GM23338 (cell line): ENCODE measurements at regions not wholly inside any gene's neighbourhood (a gene's known extent, or its start where the extent isn't known, plus 50 kb on each side); places are given as distances from the start of the nearest gene placed in this dataset.

Experiments
- ATAC-seq: fragments of 200-7000 bp; cut with Tn5 transposase; 3 replicates; pipeline ENCODE4 v1.9.1; 2020
- DNase-seq: peaks from one replicate; pipeline ENCODE4 v3.0.0-alpha.2; 2015; ENCODE audit warnings: low spot score
- H2AFZ ChIP-seq: fragments of 200-600 bp; sonication (generic); 2 replicates; pipeline ENCODE4 v1.8.0; 2016; ENCODE audit warnings: antibody characterized with exemption, mild to moderate bottlenecking, moderate library complexity
- H3F3A ChIP-seq: fragments of 200-600 bp; sonication (generic); replicated peaks from 2 replicates; pipeline ENCODE4 v1.8.0; 2017; ENCODE audit warnings: antibody characterized with exemption, mixed run types, low read depth
- H3K27ac ChIP-seq: fragments of 200-600 bp; sonication (generic); 2 replicates; pipeline ENCODE4 v1.6.1; 2016; ENCODE audit warnings: low read depth
- H3K27me3 ChIP-seq: fragments of 200-600 bp; sonication (generic); 2 replicates; pipeline ENCODE4 v1.8.0; 2016; ENCODE audit warnings: mild to moderate bottlenecking, mixed run types, moderate library complexity; ENCODE audit not compliant: insufficient read depth
- H3K36me3 ChIP-seq: fragments of 200-600 bp; sonication (generic); 2 replicates; pipeline ENCODE4 v1.8.0; 2016; ENCODE audit warnings: mild to moderate bottlenecking; ENCODE audit not compliant: insufficient read depth
- H3K4me1 ChIP-seq: fragments of 200-600 bp; sonication (generic); 2 replicates; pipeline ENCODE4 v1.8.0; 2016; ENCODE audit warnings: mild to moderate bottlenecking, moderate library complexity; ENCODE audit not compliant: insufficient read depth
- H3K4me2 ChIP-seq: fragments of 200-600 bp; sonication (generic); 2 replicates; pipeline ENCODE4 v1.7.1; 2017; ENCODE audit warnings: mixed run types
- H3K4me3 ChIP-seq: fragments of 200-600 bp; sonication (generic); 2 replicates; pipeline ENCODE4 v1.6.1; 2016; ENCODE audit warnings: mixed run types
- H3K79me2 ChIP-seq: fragments of 200-600 bp; sonication (generic); replicated peaks from 2 replicates; pipeline ENCODE4 v1.8.0; 2017; ENCODE audit warnings: mild to moderate bottlenecking; ENCODE audit not compliant: insufficient read depth
- H3K9me2 ChIP-seq: fragments of 200-600 bp; sonication (generic); 2 replicates; pipeline ENCODE4 v1.8.0; 2017; ENCODE audit not compliant: insufficient read depth
- H4K20me1 ChIP-seq: fragments of 200-600 bp; sonication (generic); replicated peaks from 2 replicates; pipeline ENCODE4 v1.8.0; 2017; ENCODE audit warnings: mild to moderate bottlenecking; ENCODE audit not compliant: insufficient read depth
- H3K27ac Mint-ChIP-seq: 2 replicates; pipeline ENCODE4 v1.8.0; 2020; ENCODE audit warnings: inconsistent platforms, mild to moderate bottlenecking, moderate library complexity, mixed read lengths
- H3K27me3 Mint-ChIP-seq: 3 replicates; pipeline ENCODE4 v1.8.0; 2022; ENCODE audit warnings: low read depth, mild to moderate bottlenecking, moderate library complexity, mixed read lengths, inconsistent platforms; ENCODE audit not compliant: insufficient read depth, poor library complexity
- H3K36me3 Mint-ChIP-seq: 3 replicates; pipeline ENCODE4 v1.8.0; 2021; ENCODE audit warnings: low read depth, mild to moderate bottlenecking, inconsistent platforms, moderate library complexity, mixed read lengths
- H3K4me1 Mint-ChIP-seq: 3 replicates; pipeline ENCODE4 v1.8.0; 2020; ENCODE audit warnings: mild to moderate bottlenecking, inconsistent platforms, mixed read lengths
- H3K4me3 Mint-ChIP-seq: 3 replicates; pipeline ENCODE4 v1.8.0; 2021; ENCODE audit warnings: moderate library complexity, mild to moderate bottlenecking, inconsistent platforms, mixed read lengths
- H3K9me3 Mint-ChIP-seq: 3 replicates; pipeline ENCODE4 v1.8.0; 2020; ENCODE audit warnings: moderate library complexity, mild to moderate bottlenecking, inconsistent platforms, mixed read lengths
- CREB1 ChIP-seq: fragments of 250-450 bp; sonication (Bioruptor Pico); IDR thresholded peaks from 2 replicates; pipeline ENCODE4 v1.5.0; 2020; ENCODE audit warnings: low read depth, mild to moderate bottlenecking, moderate library complexity
- EZH2 ChIP-seq: fragments of 200-600 bp; sonication (generic); IDR thresholded peaks from one replicate; pipeline ENCODE4 v1.8.0; 2017; ENCODE audit warnings: antibody characterized with exemption, mild to moderate bottlenecking, low read depth; ENCODE audit not compliant: unreplicated experiment
- EZH2phosphoT487 ChIP-seq: fragments of 200-600 bp; sonication (generic); IDR thresholded peaks from one replicate; pipeline ENCODE4 v1.8.1; 2018; ENCODE audit warnings: antibody characterized with exemption; ENCODE audit not compliant: unreplicated experiment
- JUNB ChIP-seq: IDR thresholded peaks from one replicate; pipeline ENCODE4 v1.6.1; 2016; ENCODE audit warnings: antibody characterized with exemption; ENCODE audit not compliant: unreplicated experiment
- NANOG ChIP-seq: IDR thresholded peaks from 2 replicates; pipeline ENCODE4 v1.6.1; 2016; ENCODE audit warnings: antibody characterized with exemption, borderline replicate concordance
- POLR2AphosphoS5 ChIP-seq: IDR thresholded peaks from 2 replicates; pipeline ENCODE4 v1.6.1; 2016; ENCODE audit warnings: antibody characterized with exemption, low read depth
- STAT1 ChIP-seq: IDR thresholded peaks from one replicate; pipeline ENCODE4 v1.6.1; 2016; ENCODE audit warnings: antibody characterized with exemption; ENCODE audit not compliant: unreplicated experiment
- ZNF114 ChIP-seq: fragments of 250-450 bp; sonication (Bioruptor Pico); IDR thresholded peaks from 2 replicates; pipeline ENCODE4 v1.5.0; 2020; ENCODE audit warnings: mild to moderate bottlenecking, moderate library complexity
- ZNF331 ChIP-seq: fragments of 250-450 bp; sonication (Bioruptor Pico); IDR thresholded peaks from 2 replicates; pipeline ENCODE4 v1.5.0; 2020; ENCODE audit warnings: low read depth, mild to moderate bottlenecking, moderate library complexity
- TF ChIP-seq, protein P1 (sequence below): IDR thresholded peaks from 2 replicates; pipeline ENCODE4 v1.6.1; 2016; ENCODE audit warnings: antibody characterized with exemption
- TF ChIP-seq, protein P2 (sequence below): fragments of 250-450 bp; sonication (Bioruptor Pico); IDR thresholded peaks from 2 replicates; pipeline ENCODE4 v1.5.0; 2020; ENCODE audit warnings: mild to moderate bottlenecking, moderate library complexity
- TF ChIP-seq, protein P3 (sequence below): IDR thresholded peaks from one replicate; pipeline ENCODE4 v1.6.1; 2018; ENCODE audit warnings: antibody characterized with exemption; ENCODE audit not compliant: unreplicated experiment
- TF ChIP-seq, protein P4 (sequence below), 2 experiments: fragments of 200-600 bp in 1 of 2; sonication (generic) in 1 of 2; conservative IDR thresholded peaks; 2 replicates each; pipeline versions ENCODE4 v1.5.1 to v1.6.1; 2016 to 2017; ENCODE audit warnings: antibody characterized with exemption in 2 of 2, low read depth in 2 of 2, mild to moderate bottlenecking in 2 of 2, moderate library complexity in 1 of 2

DNA sequence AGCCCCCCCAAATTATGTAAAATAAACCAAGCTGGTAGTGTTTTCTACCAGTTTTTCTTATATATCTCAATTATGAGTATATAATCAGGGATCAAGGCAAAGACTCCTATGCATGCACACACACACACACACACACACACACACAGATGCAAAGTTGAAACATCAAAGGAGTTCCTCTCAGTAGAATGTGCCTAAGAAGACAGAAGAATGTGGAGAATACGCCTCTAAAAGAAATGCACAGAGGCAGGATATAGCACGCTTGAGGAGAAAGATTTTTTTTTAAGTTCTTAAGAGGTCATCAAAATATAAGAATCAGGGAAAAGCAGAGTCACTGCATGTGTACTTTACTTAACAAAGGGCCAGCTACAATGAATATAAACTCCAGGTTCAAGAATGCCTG, 138.2 kb upstream of the CLEC14A start:
- no peak overlapping the region for H3K27ac Mint-ChIP-seq
- no peaks in the 10 kb centered on the region for H3K27me3 Mint-ChIP-seq
- Histone ChIP-seq H4K20me1 (0 out of 2 replicates have a peak, but pooled peaks cover 2% of the 10 kb centered on the region), H3K27ac (no peak overlapping the region), H3F3A (no peaks in the 10 kb centered on the region), H3K27me3 (no peaks in the 10 kb centered on the region), H2AFZ (no peak overlapping the region), H3K9me2 (no peaks in the 10 kb centered on the region), H3K4me2 (no peak overlapping the region), H3K36me3 (no peaks in the 10 kb centered on the region), H3K79me2 (no peaks in the 10 kb centered on the region), H3K4me1 (no peaks in the 10 kb centered on the region), H3K4me3 (no peak overlapping the region)
- no peaks in the 10 kb centered on the region for H3K36me3 Mint-ChIP-seq
- peaks cover under 1% of the 10 kb centered on the region; the same call in 1 of the 3 replicates for H3K4me1 Mint-ChIP-seq
- no peaks in the 10 kb centered on the region for H3K9me3 Mint-ChIP-seq
- no peak for DNase-seq
- no peak for TF ChIP-seq ZNF114
- TF ChIP-seq EZH2phosphoT487, result no peak
- no peak for TF ChIP-seq NANOG
- TF ChIP-seq, protein P1, sequence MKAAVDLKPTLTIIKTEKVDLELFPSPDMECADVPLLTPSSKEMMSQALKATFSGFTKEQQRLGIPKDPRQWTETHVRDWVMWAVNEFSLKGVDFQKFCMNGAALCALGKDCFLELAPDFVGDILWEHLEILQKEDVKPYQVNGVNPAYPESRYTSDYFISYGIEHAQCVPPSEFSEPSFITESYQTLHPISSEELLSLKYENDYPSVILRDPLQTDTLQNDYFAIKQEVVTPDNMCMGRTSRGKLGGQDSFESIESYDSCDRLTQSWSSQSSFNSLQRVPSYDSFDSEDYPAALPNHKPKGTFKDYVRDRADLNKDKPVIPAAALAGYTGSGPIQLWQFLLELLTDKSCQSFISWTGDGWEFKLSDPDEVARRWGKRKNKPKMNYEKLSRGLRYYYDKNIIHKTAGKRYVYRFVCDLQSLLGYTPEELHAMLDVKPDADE, result no peak
- no peak for TF ChIP-seq STAT1
- TF ChIP-seq JUNB, result no peak
- TF ChIP-seq, protein P2, sequence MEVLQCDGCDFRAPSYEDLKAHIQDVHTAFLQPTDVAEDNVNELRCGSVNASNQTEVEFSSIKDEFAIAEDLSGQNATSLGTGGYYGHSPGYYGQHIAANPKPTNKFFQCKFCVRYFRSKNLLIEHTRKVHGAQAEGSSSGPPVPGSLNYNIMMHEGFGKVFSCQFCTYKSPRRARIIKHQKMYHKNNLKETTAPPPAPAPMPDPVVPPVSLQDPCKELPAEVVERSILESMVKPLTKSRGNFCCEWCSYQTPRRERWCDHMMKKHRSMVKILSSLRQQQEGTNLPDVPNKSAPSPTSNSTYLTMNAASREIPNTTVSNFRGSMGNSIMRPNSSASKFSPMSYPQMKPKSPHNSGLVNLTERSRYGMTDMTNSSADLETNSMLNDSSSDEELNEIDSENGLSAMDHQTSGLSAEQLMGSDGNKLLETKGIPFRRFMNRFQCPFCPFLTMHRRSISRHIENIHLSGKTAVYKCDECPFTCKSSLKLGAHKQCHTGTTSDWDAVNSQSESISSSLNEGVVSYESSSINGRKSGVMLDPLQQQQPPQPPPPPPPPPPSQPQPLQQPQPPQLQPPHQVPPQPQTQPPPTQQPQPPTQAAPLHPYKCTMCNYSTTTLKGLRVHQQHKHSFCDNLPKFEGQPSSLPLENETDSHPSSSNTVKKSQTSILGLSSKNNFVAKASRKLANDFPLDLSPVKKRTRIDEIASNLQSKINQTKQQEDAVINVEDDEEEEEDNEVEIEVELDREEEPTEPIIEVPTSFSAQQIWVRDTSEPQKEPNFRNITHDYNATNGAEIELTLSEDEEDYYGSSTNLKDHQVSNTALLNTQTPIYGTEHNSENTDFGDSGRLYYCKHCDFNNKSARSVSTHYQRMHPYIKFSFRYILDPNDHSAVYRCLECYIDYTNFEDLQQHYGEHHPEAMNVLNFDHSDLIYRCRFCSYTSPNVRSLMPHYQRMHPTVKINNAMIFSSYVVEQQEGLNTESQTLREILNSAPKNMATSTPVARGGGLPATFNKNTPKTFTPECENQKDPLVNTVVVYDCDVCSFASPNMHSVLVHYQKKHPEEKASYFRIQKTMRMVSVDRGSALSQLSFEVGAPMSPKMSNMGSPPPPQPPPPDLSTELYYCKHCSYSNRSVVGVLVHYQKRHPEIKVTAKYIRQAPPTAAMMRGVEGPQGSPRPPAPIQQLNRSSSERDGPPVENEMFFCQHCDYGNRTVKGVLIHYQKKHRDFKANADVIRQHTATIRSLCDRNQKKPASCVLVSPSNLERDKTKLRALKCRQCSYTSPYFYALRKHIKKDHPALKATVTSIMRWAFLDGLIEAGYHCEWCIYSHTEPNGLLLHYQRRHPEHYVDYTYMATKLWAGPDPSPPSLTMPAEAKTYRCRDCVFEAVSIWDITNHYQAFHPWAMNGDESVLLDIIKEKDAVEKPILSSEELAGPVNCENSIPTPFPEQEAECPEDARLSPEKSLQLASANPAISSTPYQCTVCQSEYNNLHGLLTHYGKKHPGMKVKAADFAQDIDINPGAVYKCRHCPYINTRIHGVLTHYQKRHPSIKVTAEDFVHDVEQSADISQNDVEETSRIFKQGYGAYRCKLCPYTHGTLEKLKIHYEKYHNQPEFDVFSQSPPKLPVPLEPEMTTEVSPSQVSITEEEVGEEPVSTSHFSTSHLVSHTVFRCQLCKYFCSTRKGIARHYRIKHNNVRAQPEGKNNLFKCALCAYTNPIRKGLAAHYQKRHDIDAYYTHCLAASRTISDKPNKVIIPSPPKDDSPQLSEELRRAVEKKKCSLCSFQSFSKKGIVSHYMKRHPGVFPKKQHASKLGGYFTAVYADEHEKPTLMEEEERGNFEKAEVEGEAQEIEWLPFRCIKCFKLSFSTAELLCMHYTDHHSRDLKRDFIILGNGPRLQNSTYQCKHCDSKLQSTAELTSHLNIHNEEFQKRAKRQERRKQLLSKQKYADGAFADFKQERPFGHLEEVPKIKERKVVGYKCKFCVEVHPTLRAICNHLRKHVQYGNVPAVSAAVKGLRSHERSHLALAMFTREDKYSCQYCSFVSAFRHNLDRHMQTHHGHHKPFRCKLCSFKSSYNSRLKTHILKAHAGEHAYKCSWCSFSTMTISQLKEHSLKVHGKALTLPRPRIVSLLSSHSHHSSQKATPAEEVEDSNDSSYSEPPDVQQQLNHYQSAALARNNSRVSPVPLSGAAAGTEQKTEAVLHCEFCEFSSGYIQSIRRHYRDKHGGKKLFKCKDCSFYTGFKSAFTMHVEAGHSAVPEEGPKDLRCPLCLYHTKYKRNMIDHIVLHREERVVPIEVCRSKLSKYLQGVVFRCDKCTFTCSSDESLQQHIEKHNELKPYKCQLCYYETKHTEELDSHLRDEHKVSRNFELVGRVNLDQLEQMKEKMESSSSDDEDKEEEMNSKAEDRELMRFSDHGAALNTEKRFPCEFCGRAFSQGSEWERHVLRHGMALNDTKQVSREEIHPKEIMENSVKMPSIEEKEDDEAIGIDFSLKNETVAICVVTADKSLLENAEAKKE, result no peak
- TF ChIP-seq ZNF331 (CRISPR knock-in tag), result no peak
- TF ChIP-seq, protein P3, sequence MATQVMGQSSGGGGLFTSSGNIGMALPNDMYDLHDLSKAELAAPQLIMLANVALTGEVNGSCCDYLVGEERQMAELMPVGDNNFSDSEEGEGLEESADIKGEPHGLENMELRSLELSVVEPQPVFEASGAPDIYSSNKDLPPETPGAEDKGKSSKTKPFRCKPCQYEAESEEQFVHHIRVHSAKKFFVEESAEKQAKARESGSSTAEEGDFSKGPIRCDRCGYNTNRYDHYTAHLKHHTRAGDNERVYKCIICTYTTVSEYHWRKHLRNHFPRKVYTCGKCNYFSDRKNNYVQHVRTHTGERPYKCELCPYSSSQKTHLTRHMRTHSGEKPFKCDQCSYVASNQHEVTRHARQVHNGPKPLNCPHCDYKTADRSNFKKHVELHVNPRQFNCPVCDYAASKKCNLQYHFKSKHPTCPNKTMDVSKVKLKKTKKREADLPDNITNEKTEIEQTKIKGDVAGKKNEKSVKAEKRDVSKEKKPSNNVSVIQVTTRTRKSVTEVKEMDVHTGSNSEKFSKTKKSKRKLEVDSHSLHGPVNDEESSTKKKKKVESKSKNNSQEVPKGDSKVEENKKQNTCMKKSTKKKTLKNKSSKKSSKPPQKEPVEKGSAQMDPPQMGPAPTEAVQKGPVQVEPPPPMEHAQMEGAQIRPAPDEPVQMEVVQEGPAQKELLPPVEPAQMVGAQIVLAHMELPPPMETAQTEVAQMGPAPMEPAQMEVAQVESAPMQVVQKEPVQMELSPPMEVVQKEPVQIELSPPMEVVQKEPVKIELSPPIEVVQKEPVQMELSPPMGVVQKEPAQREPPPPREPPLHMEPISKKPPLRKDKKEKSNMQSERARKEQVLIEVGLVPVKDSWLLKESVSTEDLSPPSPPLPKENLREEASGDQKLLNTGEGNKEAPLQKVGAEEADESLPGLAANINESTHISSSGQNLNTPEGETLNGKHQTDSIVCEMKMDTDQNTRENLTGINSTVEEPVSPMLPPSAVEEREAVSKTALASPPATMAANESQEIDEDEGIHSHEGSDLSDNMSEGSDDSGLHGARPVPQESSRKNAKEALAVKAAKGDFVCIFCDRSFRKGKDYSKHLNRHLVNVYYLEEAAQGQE, result no peak
- no peak for TF ChIP-seq CREB1 (CRISPR knock-in tag)
- TF ChIP-seq, protein P4, sequence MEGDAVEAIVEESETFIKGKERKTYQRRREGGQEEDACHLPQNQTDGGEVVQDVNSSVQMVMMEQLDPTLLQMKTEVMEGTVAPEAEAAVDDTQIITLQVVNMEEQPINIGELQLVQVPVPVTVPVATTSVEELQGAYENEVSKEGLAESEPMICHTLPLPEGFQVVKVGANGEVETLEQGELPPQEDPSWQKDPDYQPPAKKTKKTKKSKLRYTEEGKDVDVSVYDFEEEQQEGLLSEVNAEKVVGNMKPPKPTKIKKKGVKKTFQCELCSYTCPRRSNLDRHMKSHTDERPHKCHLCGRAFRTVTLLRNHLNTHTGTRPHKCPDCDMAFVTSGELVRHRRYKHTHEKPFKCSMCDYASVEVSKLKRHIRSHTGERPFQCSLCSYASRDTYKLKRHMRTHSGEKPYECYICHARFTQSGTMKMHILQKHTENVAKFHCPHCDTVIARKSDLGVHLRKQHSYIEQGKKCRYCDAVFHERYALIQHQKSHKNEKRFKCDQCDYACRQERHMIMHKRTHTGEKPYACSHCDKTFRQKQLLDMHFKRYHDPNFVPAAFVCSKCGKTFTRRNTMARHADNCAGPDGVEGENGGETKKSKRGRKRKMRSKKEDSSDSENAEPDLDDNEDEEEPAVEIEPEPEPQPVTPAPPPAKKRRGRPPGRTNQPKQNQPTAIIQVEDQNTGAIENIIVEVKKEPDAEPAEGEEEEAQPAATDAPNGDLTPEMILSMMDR (conservative IDR thresholded peaks at IDR 0.05; ENCODE audit: low read depth in 2 of 2), result no peak
- TF ChIP-seq EZH2, result no peak
- no peak for TF ChIP-seq POLR2AphosphoS5
- no peak overlapping the region for H3K4me3 Mint-ChIP-seq
- no peak for ATAC-seq
